DND-41 (cell line): ENCODE measurements at regions not wholly inside any gene's neighbourhood (a gene's known extent, or its start where the extent isn't known, plus 50 kb on each side); places are given as distances from the start of the nearest gene placed in this dataset.
A peak's percentile ranks its signal among the peaks of the same experiment; 100 is the strongest.

Experiments used
- ATAC-seq: fragments of 200-7000 bp; cut with Tn5 transposase; 3 replicates; pipeline ENCODE4 v1.9.1; 2021; ENCODE audit warnings: low read depth; ENCODE audit not compliant: insufficient read depth
- DNase-seq: peaks from one replicate; pipeline ENCODE4 v3.0.0-alpha.2; 2020
- H2AFZ ChIP-seq: 2 replicates; pipeline ENCODE4 v1.6.0; 2012; ENCODE audit warnings: low read depth, low read length
- H3K27ac ChIP-seq: 2 replicates; pipeline ENCODE4 v1.5.1; 2012; ENCODE audit warnings: low read length, inconsistent platforms
- H3K27me3 ChIP-seq: fragments of 200-600 bp; sonication (generic); 2 replicates; pipeline ENCODE4 v1.6.0; 2012; ENCODE audit warnings: low read length, mild to moderate bottlenecking, inconsistent platforms; ENCODE audit not compliant: insufficient read depth, poor library complexity
- H3K36me3 ChIP-seq: 2 replicates; pipeline ENCODE4 v1.5.1; 2012; ENCODE audit warnings: low read length, inconsistent platforms; ENCODE audit not compliant: insufficient read depth
- H3K4me1 ChIP-seq: 2 replicates; pipeline ENCODE4 v1.5.1; 2012; ENCODE audit warnings: mild to moderate bottlenecking, low read length; ENCODE audit not compliant: insufficient read depth
- H3K4me2 ChIP-seq: 2 replicates; pipeline ENCODE4 v1.6.0; 2012; ENCODE audit warnings: mild to moderate bottlenecking, moderate library complexity, low read length, inconsistent platforms; ENCODE audit not compliant: insufficient read depth
- H3K4me3 ChIP-seq, 2 experiments: fragments of 200-600 bp in 1 of 2; shearing (Covaris generic) in 1 of 2; 2 replicates each; pipeline ENCODE4 v1.5.1; 2012 to 2016; ENCODE audit warnings: inconsistent platforms in 2 of 2, low read length in 2 of 2, mild to moderate bottlenecking in 2 of 2, low read depth in 1 of 2, moderate library complexity in 1 of 2
- H3K79me2 ChIP-seq: 2 replicates; pipeline ENCODE4 v1.6.0; 2012; ENCODE audit warnings: low read length, inconsistent platforms; ENCODE audit not compliant: insufficient read depth
- H3K9ac ChIP-seq: 2 replicates; pipeline ENCODE4 v1.6.0; 2012; ENCODE audit warnings: low read depth, mild to moderate bottlenecking, inconsistent platforms, low read length, moderate library complexity
- H3K9me3 ChIP-seq: 2 replicates; pipeline ENCODE4 v1.5.1; 2012; ENCODE audit warnings: low read length, moderate library complexity, mild to moderate bottlenecking, inconsistent platforms; ENCODE audit not compliant: insufficient read depth, severe bottlenecking
- H4K20me1 ChIP-seq: 2 replicates; pipeline ENCODE4 v1.6.0; 2012; ENCODE audit warnings: low read length; ENCODE audit not compliant: insufficient read depth
- CTCF ChIP-seq: IDR thresholded peaks from 2 replicates; pipeline ENCODE4 v1.5.1; 2012; ENCODE audit warnings: borderline replicate concordance, low read length, moderate library complexity, mild to moderate bottlenecking; ENCODE audit not compliant: poor library complexity, severe bottlenecking; ENCODE audit errors: extremely low read depth
- EZH2 ChIP-seq: IDR thresholded peaks from 3 replicates; pipeline ENCODE4 v1.6.1; 2012; ENCODE audit warnings: borderline replicate concordance, low read depth, mild to moderate bottlenecking, moderate library complexity, low read length, inconsistent platforms; ENCODE audit not compliant: severe bottlenecking

- Histone ChIP-seq H3K4me2 (peak overlapping the region; percentile 72), H3K9me3 (no peaks in the 10 kb centered on the region), H3K9ac (no peak overlapping the region; the same call in 1 of the 2 replicates), H3K27ac (no peak overlapping the region), H3K4me3 (peak overlapping the region in 1 of 2 experiments; percentile 48; a peak in 1 of 4 replicates), H4K20me1 (peaks cover 7% of the 10 kb centered on the region; the same call in 1 of the 2 replicates), H2AFZ (no peak overlapping the region), H3K36me3 (no peaks in the 10 kb centered on the region), H3K4me1 (peaks cover 19% of the 10 kb centered on the region), H3K79me2 (no peaks in the 10 kb centered on the region), H3K27me3 (peaks cover 15% of the 10 kb centered on the region)
- ATAC-seq (peak; percentile 12; the same call in 2 of the 3 replicates), DNase-seq (no peak)
- TF ChIP-seq CTCF, result no peak
- TF ChIP-seq EZH2, result no peak
These were observed 123.7 kb downstream of the C9orf50 start for GRCh38 chr9:129497005-129497812.

DNA sequence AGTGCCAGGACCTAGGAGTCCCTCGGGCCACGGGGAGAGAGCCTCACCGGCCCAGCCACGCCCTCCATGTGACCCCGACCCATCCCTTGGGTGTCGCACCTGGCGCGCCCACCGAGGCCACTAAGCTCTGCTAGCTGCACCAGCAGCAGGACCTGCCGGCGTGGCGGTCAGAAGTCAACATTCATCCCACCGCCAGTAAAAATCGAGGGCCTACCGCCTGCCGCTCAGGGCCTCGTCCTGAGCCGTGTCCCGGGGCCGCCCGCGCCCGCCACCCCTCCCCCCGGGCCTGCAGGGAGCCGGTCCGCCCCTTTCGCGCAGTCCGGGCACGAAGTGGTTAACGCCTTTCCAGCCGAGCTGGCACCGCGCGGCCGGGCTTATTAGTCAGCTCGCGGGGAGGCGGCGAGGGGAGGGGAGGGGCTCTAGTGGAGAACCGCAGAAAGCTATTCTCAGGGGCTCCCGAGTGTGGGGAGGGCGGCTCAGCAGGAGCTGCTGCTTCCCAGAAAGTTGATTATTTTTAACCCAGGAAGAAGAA, 124.4 kb downstream of the C9orf50 start:
- peaks cover 7% of the 10 kb centered on the region; the same call in 1 of the 2 replicates for H4K20me1 ChIP-seq
- TF ChIP-seq EZH2, result peak; percentile 91
- TF ChIP-seq CTCF, result no peak
- no peak overlapping the region for H2AFZ ChIP-seq
- no peaks in the 10 kb centered on the region for H3K79me2 ChIP-seq
- ATAC-seq, result peak; percentile 91
- peak overlapping the region in 1 of 2 experiments; percentile 48; a peak in 2 of 4 replicates for H3K4me3 ChIP-seq
- no peaks in the 10 kb centered on the region for H3K36me3 ChIP-seq
- no peaks in the 10 kb centered on the region for H3K9me3 ChIP-seq
- peaks cover 15% of the 10 kb centered on the region for H3K27me3 ChIP-seq
- no peak overlapping the region for H3K27ac ChIP-seq
- DNase-seq, result peak; percentile 85
- H3K9ac ChIP-seq, result peak overlapping the region; percentile 40
- H3K4me2 ChIP-seq, result peak overlapping the region; percentile 72
- H3K4me1 ChIP-seq, result peaks cover 19% of the 10 kb centered on the region

DNA sequence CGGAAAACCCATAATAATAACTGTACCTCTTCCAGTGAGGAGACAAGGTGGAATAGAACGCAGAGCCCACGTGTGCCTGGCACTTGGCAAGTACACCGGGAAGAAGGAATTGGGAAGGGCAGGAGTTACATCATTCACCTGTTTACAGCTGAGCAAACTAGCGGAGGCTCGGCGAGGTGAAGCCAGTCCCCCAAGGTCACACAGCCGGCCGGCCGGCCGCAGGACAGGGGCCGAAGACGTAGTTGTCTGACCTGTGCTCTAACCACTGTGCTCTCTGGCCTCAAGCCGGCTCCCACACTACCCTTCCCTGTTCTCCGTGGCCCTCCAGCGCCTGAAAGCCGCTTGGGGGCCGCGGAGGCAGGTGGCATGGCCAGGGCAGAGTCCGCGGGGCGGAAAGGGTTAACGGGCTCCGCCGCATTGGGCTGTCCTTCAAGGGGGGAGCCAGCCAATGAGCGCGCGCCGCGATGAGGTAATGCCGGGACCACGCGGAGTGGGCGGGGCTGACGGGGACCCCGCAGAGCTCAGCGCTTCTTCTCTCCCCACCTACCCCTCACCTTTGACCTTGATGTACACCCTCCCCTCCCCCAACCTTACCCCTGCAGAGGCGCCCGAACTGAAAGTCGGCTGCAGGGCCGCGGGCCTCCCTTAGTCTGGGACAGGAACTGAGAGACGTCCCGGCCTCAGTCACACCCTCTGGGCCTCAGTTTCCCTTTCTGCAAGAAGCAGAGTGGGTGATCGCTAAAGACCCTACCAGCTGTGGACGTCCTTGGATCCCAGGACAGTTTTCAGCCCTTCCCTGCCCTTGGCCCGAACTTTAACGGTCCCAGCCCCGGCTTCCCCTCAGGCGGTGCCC, 125.1 kb downstream of the C9orf50 start:
- Histone ChIP-seq H3K4me2 (peak overlapping the region; percentile 72), H3K4me1 (peaks cover 19% of the 10 kb centered on the region), H3K27ac (no peak overlapping the region), H2AFZ (no peak overlapping the region), H3K9me3 (no peaks in the 10 kb centered on the region), H3K79me2 (no peaks in the 10 kb centered on the region), H3K27me3 (peaks cover 15% of the 10 kb centered on the region), H3K4me3 (peak overlapping the region in 1 of 2 experiments; percentile 48; a peak in 2 of 4 replicates), H4K20me1 (peaks cover 7% of the 10 kb centered on the region; the same call in 1 of the 2 replicates), H3K36me3 (no peaks in the 10 kb centered on the region), H3K9ac (peak overlapping the region; percentile 40; the same call in 1 of the 2 replicates)
- ATAC-seq, result peak; percentile 75
- peak; percentile 81 for DNase-seq
- TF ChIP-seq CTCF (no peak), EZH2 (no peak)
